Naive B cell (primary cell): ENCODE measurements at regions not wholly inside any gene's neighbourhood (a gene's known extent, or its start where the extent isn't known, plus 50 kb on each side); places are given as distances from the start of the nearest gene placed in this dataset.

ENCODE experiments used
- ATAC-seq, 2 donors: fragments of 150-1000 bp; cut with Tn5 transposase; 2 replicates each; pipeline ENCODE4 v1.10.0; 2021; ENCODE audit warnings: low read depth in 2 of 2, mild to moderate bottlenecking in 2 of 2, moderate library complexity in 2 of 2
- DNase-seq: peaks from one replicate; pipeline ENCODE4 v3.0.0; 2022
- H3K27ac Mint-ChIP-seq, 6 donors: one replicate each; pipeline ENCODE4 v1.8.0; 2020 to 2022; ENCODE audit warnings: mild to moderate bottlenecking in 6 of 6, mixed read lengths in 6 of 6, moderate library complexity in 5 of 6, inconsistent platforms in 2 of 6
- H3K27me3 Mint-ChIP-seq, 3 donors: one replicate each; pipeline ENCODE4 v1.8.0; 2021 to 2022; ENCODE audit warnings: mixed read lengths in 3 of 3, mild to moderate bottlenecking in 1 of 3
- H3K36me3 Mint-ChIP-seq, 2 donors: one replicate each; pipeline ENCODE4 v1.8.0; 2020 to 2022; ENCODE audit warnings: mixed read lengths in 2 of 2, inconsistent platforms in 1 of 2, mild to moderate bottlenecking in 1 of 2
- H3K4me1 Mint-ChIP-seq, 3 donors: one replicate each; pipeline ENCODE4 v1.8.0; 2020 to 2022; ENCODE audit warnings: mixed read lengths in 3 of 3, inconsistent platforms in 1 of 3, mild to moderate bottlenecking in 1 of 3, moderate library complexity in 1 of 3
- H3K4me3 Mint-ChIP-seq, 8 donors: one replicate each; pipeline ENCODE4 v1.8.0; 2020 to 2022; ENCODE audit warnings: mild to moderate bottlenecking in 8 of 8, mixed read lengths in 8 of 8, moderate library complexity in 8 of 8, inconsistent platforms in 2 of 8
- H3K9me3 Mint-ChIP-seq, 7 donors: one replicate each; pipeline ENCODE4 v1.8.0; 2020 to 2022; ENCODE audit warnings: mixed read lengths in 7 of 7, mild to moderate bottlenecking in 5 of 7, inconsistent platforms in 2 of 7, moderate library complexity in 1 of 7

DNA sequence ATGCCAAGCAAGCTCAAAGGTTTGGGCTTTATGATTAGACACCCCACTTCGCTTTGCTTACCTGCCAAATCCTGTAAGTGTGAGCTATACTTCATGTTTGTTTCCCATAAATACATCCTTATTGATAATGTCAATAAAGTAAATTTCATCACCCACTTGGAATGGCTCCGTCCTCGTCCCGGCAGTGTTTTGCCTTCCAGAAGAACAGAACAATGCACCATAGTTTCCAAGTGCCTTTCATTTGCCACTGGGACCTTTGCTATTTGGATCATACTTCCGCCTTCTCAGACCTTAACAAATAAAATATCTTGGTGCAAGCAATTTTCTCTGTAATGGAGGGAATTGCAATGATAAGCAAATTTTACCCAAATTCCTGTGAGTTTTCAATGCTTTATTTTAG lies 229.3 kb downstream of the PIK3R1 start:
- Mint-ChIP-seq H3K4me3 (no peak overlapping the region), H3K36me3 (no peaks in the 10 kb centered on the region), H3K27ac (no peak overlapping the region), H3K27me3 (peaks cover 0 to 7% (median 0%) of the 10 kb centered on the region in 3 donors), H3K4me1 (no peaks in the 10 kb centered on the region), H3K9me3 (no peaks in the 10 kb centered on the region)
- ATAC-seq (no peak), DNase-seq (no peak)

DNA sequence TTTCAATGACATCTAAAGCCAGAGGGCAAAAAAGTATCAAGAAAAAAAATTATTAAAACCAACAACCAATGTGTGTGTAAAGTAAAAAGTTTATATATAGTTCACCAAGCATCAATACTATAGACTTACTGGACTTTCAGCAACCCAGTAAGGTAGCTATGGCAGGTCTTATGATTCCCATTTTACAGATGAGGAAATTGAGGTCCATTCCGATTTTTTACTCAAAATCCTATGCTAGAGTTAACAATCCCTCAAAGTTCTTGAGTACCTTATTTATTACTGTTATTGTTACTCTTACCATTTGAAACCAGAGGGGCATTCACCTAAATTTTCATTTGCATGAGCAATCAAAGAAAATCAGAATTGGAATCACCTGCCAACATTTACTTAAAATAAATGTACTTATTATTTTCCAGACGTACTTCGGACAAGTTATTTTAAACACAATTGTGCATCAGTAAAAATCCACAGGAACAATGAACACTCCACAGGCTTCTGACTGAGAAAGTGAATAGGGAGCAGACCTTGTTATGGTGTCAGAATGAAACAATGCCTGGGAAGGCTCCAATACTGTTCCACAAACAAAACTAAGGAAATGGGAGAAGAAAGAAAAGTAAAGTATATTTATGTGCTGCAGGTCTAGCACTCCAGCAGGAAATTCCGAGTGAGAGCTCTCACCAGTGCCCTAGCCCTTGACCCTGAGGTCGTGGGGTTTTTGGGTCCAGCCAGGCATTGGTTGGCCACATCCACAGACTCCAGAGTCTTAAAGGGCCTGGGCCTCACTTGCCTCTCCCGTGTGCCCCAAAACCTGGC lies 229.9 kb downstream of the PIK3R1 start:
- ATAC-seq (no peak), DNase-seq (no peak)
- Mint-ChIP-seq H3K27ac (no peak overlapping the region), H3K27me3 (peaks cover 0 to 7% (median 0%) of the 10 kb centered on the region in 3 donors), H3K36me3 (no peaks in the 10 kb centered on the region), H3K4me1 (no peaks in the 10 kb centered on the region), H3K9me3 (no peaks in the 10 kb centered on the region), H3K4me3 (no peak overlapping the region)

- H3K36me3 Mint-ChIP-seq, result no peaks in the 10 kb centered on the region
- DNase-seq, result no peak
These were observed 230.5 kb downstream of the PIK3R1 start for GRCh38 chr5:68446070-68446357.

DNA sequence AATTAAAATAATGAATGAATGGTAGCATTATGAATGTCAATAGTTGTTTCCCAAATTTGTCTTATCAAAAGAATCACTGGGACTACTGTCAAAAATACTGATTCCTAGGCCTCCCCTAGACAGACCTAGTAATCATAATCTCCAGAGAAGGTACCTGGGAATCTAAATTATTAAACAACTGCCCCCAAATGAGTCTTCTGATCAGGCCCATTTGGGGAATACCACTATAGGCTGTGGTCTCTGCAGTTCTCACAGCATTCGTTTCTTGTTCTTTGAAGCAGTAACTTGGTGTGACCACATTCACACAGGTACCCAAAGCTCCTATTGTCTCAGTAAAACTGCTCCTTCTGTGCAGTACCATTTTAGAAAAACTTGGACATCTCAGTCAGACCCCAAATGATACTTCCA lies 230.9 kb downstream of the PIK3R1 start:
- peaks cover 0 to 7% (median 0%) of the 10 kb centered on the region in 3 donors for H3K27me3 Mint-ChIP-seq
- H3K4me1 Mint-ChIP-seq, result no peaks in the 10 kb centered on the region
- ATAC-seq (no peak), DNase-seq (no peak)
- H3K27ac Mint-ChIP-seq, result no peak overlapping the region
- no peaks in the 10 kb centered on the region for H3K9me3 Mint-ChIP-seq
- no peaks in the 10 kb centered on the region for H3K36me3 Mint-ChIP-seq
- H3K4me3 Mint-ChIP-seq, result no peak overlapping the region

More at GRCh38 chr5:68446070-68446357, 230.5 kb downstream of the PIK3R1 start:
- Mint-ChIP-seq H3K27ac (no peak overlapping the region), H3K27me3 (peaks cover 0 to 7% (median 0%) of the 10 kb centered on the region in 3 donors), H3K9me3 (no peaks in the 10 kb centered on the region), H3K4me3 (no peak overlapping the region), H3K4me1 (no peaks in the 10 kb centered on the region)
- no peak for ATAC-seq

- Mint-ChIP-seq H3K27me3 (peaks cover 0 to 7% (median 0%) of the 10 kb centered on the region in 3 donors), H3K9me3 (no peaks in the 10 kb centered on the region), H3K4me3 (no peak overlapping the region), H3K36me3 (no peaks in the 10 kb centered on the region), H3K4me1 (no peaks in the 10 kb centered on the region), H3K27ac (no peak overlapping the region)
- DNase-seq (no peak), ATAC-seq (no peak)
These were observed 231.8 kb downstream of the PIK3R1 start for GRCh38 chr5:68447136-68447929.

DNA sequence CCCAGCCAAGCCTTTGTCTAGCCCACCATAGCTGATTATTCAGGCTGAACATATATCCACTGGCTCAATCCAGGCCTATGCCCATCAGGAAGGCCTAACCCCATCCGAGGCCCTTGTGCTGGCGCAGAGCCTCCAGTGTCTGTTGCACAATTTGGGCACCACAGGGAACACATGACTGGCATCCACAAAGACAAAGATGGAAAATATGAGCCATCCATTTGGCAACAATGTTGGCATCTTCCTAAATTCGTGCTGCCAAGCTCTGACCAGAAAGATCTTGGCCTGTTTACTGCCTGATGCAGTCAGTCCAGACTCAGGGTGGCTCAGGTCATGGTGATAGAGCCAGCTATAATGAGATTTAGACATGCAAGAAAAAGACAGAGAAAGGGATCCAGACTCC lies 233.8 kb downstream of the PIK3R1 start:
- Mint-ChIP-seq H3K36me3 (no peaks in the 10 kb centered on the region), H3K4me3 (no peak overlapping the region), H3K4me1 (no peaks in the 10 kb centered on the region), H3K27me3 (peaks cover 0 to 7% (median 0%) of the 10 kb centered on the region in 3 donors), H3K9me3 (no peaks in the 10 kb centered on the region), H3K27ac (no peak overlapping the region)
- DNase-seq (no peak), ATAC-seq (no peak)

DNA sequence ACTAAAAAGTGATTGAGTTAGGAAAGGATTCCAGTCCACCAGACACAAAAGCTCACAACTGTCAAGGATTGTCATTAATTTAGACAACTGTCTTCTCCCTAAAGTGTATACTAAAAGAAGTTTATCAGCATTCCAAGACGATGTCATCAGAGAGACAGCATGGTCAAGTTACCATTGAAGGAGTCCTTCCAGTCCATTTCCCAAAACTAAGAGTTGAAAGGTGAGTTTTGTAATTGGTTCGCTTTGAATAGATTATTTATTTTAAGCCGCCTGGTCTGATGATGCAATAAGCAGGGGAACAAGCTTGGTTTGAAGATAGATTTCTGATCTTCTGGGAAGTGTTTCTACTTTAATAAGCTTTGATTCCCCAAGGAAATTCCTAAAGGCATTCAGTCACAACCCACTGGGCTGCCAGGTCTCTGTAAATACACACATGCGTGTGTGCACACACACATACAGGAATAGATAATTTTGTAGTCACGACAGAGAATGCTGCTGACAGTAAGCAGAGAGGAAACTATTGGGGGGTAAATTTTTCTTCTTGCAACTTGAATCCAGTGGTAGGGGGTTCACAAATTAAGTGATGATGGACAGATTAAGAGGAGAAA lies 234.8 kb downstream of the PIK3R1 start:
- no peaks in the 10 kb centered on the region for H3K4me1 Mint-ChIP-seq
- H3K27me3 Mint-ChIP-seq, result peaks cover 0 to 7% (median 0%) of the 10 kb centered on the region in 3 donors
- ATAC-seq (no peak), DNase-seq (no peak)
- H3K4me3 Mint-ChIP-seq, result no peak overlapping the region
- H3K36me3 Mint-ChIP-seq, result no peaks in the 10 kb centered on the region
- H3K27ac Mint-ChIP-seq, result no peak overlapping the region
- no peaks in the 10 kb centered on the region for H3K9me3 Mint-ChIP-seq

DNA sequence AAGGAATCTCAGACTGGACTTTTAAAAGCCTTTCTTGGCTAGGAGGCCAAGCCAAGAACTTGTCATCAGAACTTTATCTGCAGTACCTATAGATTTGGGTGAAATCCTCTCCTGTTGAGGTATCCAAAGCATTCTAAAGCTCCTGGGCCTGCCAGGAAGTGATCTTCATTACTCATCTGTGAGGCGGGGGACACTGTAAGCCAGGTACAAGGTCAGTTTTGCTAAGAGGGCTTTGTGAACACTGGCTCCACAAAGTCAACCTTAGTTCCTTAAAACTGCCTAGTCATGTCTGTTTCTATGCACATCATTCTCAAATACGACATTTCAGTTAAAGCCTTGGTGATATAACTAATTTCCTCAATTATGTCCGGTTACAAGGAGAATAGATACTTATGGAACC lies 236.7 kb downstream of the PIK3R1 start:
- H3K27me3 Mint-ChIP-seq, result peaks cover 0 to 7% (median 0%) of the 10 kb centered on the region in 3 donors
- H3K4me3 Mint-ChIP-seq, result no peak overlapping the region
- H3K27ac Mint-ChIP-seq, result no peak overlapping the region
- DNase-seq (no peak), ATAC-seq (no peak)
- H3K4me1 Mint-ChIP-seq, result no peaks in the 10 kb centered on the region
- no peaks in the 10 kb centered on the region for H3K36me3 Mint-ChIP-seq
- no peaks in the 10 kb centered on the region for H3K9me3 Mint-ChIP-seq

GRCh38 chr5:68454172-68454571 lies 238.6 kb downstream of the PIK3R1 start:
- ATAC-seq, result no peak
- no peak overlapping the region for H3K4me3 Mint-ChIP-seq
- H3K27ac Mint-ChIP-seq, result peak overlapping the region in 1 of 6 donors; percentile 22

GRCh38 chr5:68454766-68455165 lies 239.2 kb downstream of the PIK3R1 start:
- Mint-ChIP-seq H3K9me3 (no peaks in the 10 kb centered on the region), H3K27ac (no peak overlapping the region), H3K4me1 (no peaks in the 10 kb centered on the region), H3K27me3 (no peaks in the 10 kb centered on the region), H3K36me3 (no peaks in the 10 kb centered on the region), H3K4me3 (no peak overlapping the region)
- ATAC-seq, result no peak
- DNase-seq, result no peak

More at GRCh38 chr5:68454172-68454571, 238.6 kb downstream of the PIK3R1 start:
- H3K36me3 Mint-ChIP-seq, result no peaks in the 10 kb centered on the region
- no peaks in the 10 kb centered on the region for H3K27me3 Mint-ChIP-seq
- no peaks in the 10 kb centered on the region for H3K9me3 Mint-ChIP-seq
- DNase-seq, result no peak
- no peaks in the 10 kb centered on the region for H3K4me1 Mint-ChIP-seq

- no peak for ATAC-seq
- no peak overlapping the region for H3K27ac Mint-ChIP-seq
- H3K27me3 Mint-ChIP-seq, result no peaks in the 10 kb centered on the region
- no peaks in the 10 kb centered on the region for H3K36me3 Mint-ChIP-seq
- H3K9me3 Mint-ChIP-seq, result no peaks in the 10 kb centered on the region
- H3K4me1 Mint-ChIP-seq, result no peaks in the 10 kb centered on the region
- no peak for DNase-seq
- no peak overlapping the region for H3K4me3 Mint-ChIP-seq
These were observed 239.7 kb downstream of the PIK3R1 start for GRCh38 chr5:68455216-68455615.

DNA sequence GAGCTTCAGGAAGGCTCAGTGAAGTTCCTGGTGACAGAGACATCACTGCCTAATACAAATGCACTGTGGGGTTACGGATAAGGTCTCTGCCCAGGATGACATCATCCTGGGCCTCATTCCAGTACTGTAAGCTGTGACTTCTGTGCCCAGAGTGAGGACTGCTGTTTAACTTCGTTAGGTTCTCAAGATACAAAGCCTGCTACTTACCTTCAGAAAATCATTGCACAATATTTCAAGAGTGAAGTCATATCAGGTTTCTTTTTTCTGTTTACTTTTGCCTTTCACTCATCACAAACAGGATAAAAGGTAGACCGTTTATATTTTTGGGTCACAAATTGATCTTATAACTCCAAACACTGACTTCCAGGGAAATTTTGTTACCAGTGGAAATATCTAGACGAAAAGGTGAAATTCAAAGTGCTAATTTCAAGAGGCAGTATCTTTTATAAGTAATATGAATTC lies 241.2 kb downstream of the PIK3R1 start:
- Mint-ChIP-seq H3K4me1 (no peaks in the 10 kb centered on the region), H3K27me3 (no peaks in the 10 kb centered on the region), H3K36me3 (no peaks in the 10 kb centered on the region), H3K9me3 (no peaks in the 10 kb centered on the region), H3K4me3 (no peak overlapping the region), H3K27ac (no peak overlapping the region)
- ATAC-seq (no peak), DNase-seq (no peak)

DNA sequence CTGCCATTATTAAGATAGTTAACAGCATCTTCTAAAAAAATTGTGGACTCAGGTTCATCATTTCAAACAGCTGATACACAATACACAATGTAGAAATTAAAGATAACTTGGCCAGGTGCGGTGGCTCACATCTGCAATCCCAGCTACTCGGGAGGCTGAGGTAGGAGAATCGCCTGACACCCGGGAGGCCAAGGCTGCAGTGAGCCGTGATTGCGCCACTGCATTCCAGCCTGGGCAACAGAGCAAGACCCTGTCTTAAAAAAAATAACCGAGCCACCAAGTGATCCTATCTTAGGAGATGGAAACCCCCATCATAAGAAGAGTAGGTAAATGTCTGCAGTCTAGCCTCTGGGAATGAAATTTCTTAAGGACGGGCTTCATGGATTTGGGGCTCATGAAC lies 241.7 kb downstream of the PIK3R1 start:
- no peak for DNase-seq
- H3K36me3 Mint-ChIP-seq, result no peaks in the 10 kb centered on the region
- no peaks in the 10 kb centered on the region for H3K27me3 Mint-ChIP-seq
- H3K9me3 Mint-ChIP-seq, result no peaks in the 10 kb centered on the region
- peak overlapping the region in 1 of 6 donors; percentile 45 for H3K27ac Mint-ChIP-seq
- no peak for ATAC-seq
- no peak overlapping the region for H3K4me3 Mint-ChIP-seq
- H3K4me1 Mint-ChIP-seq, result no peaks in the 10 kb centered on the region
